ENCODE measurements at regions not wholly inside any gene's neighbourhood (a gene's known extent, or its start where the extent isn't known, plus 50 kb on each side); places are given as distances from the start of the nearest gene placed in this dataset.
A peak's percentile ranks its signal among the peaks of the same experiment; 100 is the strongest.

GRCh38 chr5:68817632-68818031 lies 276.2 kb upstream of the SLC30A5 start:
- H3K27ac Mint-ChIP-seq (ENCODE audit: unreplicated experiment) = peak overlapping the region; percentile 27
- H3K36me3 Mint-ChIP-seq (ENCODE audit: low read depth, unreplicated experiment) = no peaks in the 10 kb centered on the region

DNA sequence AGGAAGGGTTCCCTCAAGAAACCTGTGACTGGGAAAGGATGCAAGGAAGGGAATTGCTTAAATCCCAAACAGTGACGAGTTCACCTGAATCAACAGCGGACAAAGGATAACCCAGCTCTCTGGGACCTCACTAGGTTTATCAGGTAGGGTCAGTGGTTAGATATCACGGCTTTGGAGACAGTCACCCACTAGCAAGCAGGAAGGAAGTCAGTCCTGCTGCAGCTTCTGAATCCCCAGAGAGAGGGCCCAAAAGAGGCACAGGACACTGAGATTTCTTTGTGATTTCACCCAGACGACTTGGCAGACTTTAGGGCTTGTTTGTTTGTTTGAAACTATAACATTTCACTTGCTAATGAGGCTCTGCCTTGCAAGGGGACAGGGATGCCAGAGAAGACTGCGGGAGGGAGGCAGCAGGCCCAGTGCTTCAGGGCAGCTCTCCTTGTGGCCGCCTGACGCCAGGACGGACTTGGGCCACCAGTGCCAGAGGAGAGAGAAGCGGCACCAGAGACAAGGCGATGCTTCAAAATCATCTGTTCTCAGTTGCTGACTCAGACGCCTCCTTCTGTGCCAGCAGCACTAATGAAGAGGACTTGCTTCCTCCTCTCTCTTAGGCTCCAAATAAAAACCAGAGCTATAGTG lies 275.6 kb upstream of the SLC30A5 start:
- no peak for TF ChIP-seq CTCF (IDR thresholded peaks at IDR 0.05; ENCODE audit: unreplicated experiment)
- peaks cover 15% of the 10 kb centered on the region for H3K4me1 Mint-ChIP-seq (ENCODE audit: unreplicated experiment)
- H3K27me3 Mint-ChIP-seq (ENCODE audit: unreplicated experiment) = no peaks in the 10 kb centered on the region
- peak overlapping the region; percentile 27 for H3K27ac Mint-ChIP-seq (ENCODE audit: unreplicated experiment)
- no peaks in the 10 kb centered on the region for H3K9me3 Mint-ChIP-seq (ENCODE audit: unreplicated experiment)
- H3K36me3 Mint-ChIP-seq (ENCODE audit: low read depth, unreplicated experiment) = no peaks in the 10 kb centered on the region
- no peak overlapping the region for H3K4me3 Mint-ChIP-seq (ENCODE audit: unreplicated experiment)
- no peak for DNase-seq (ENCODE audit: low spot score)

More at GRCh38 chr5:68817632-68818031, 276.2 kb upstream of the SLC30A5 start:
- no peak for DNase-seq (ENCODE audit: low spot score)
- Mint-ChIP-seq H3K9me3 (ENCODE audit: unreplicated experiment) (no peaks in the 10 kb centered on the region), H3K4me1 (ENCODE audit: unreplicated experiment) (peaks cover 15% of the 10 kb centered on the region), H3K4me3 (ENCODE audit: unreplicated experiment) (no peak overlapping the region), H3K27me3 (ENCODE audit: unreplicated experiment) (no peaks in the 10 kb centered on the region)
- no peak for TF ChIP-seq CTCF (IDR thresholded peaks at IDR 0.05; ENCODE audit: unreplicated experiment)

DNA sequence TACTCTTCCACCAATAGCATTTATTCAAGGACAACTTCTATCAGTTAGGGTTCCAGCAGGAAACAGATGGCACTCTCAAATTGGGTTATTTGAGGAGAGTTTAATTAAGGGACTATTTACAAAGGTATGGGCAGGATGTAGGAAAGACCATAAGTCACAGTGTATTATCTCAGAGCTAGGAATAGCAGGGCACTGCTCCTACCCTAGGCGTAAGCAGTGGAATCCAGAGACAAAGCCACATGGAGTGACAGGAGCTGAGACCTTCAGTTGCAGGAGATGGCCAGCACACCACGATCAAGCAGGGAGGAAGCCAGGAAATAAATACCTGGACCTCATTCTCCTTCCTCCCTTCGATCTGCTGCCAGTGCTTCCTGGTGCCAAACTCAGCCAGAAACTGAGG lies 274.9 kb upstream of the SLC30A5 start:
- Mint-ChIP-seq H3K36me3 (ENCODE audit: low read depth, unreplicated experiment) (no peaks in the 10 kb centered on the region), H3K4me1 (ENCODE audit: unreplicated experiment) (peaks cover 15% of the 10 kb centered on the region), H3K9me3 (ENCODE audit: unreplicated experiment) (no peaks in the 10 kb centered on the region), H3K27me3 (ENCODE audit: unreplicated experiment) (no peaks in the 10 kb centered on the region), H3K4me3 (ENCODE audit: unreplicated experiment) (no peak overlapping the region), H3K27ac (ENCODE audit: unreplicated experiment) (no peak overlapping the region)
- DNase-seq (ENCODE audit: low spot score) = no peak
- TF ChIP-seq CTCF (IDR thresholded peaks at IDR 0.05; ENCODE audit: unreplicated experiment) = no peak

- H3K4me3 Mint-ChIP-seq (ENCODE audit: unreplicated experiment) = no peak overlapping the region
- H3K36me3 Mint-ChIP-seq (ENCODE audit: low read depth, unreplicated experiment) = no peaks in the 10 kb centered on the region
- no peak overlapping the region for H3K27ac Mint-ChIP-seq (ENCODE audit: unreplicated experiment)
- H3K4me1 Mint-ChIP-seq (ENCODE audit: unreplicated experiment) = peaks cover 15% of the 10 kb centered on the region
- no peak for DNase-seq (ENCODE audit: low spot score)
- no peak for TF ChIP-seq CTCF (IDR thresholded peaks at IDR 0.05; ENCODE audit: unreplicated experiment)
- no peaks in the 10 kb centered on the region for H3K27me3 Mint-ChIP-seq (ENCODE audit: unreplicated experiment)
- no peaks in the 10 kb centered on the region for H3K9me3 Mint-ChIP-seq (ENCODE audit: unreplicated experiment)
These were observed 272.8 kb upstream of the SLC30A5 start for GRCh38 chr5:68821056-68821455.

GRCh38 chr5:68822796-68823195 lies 271.0 kb upstream of the SLC30A5 start:
- Mint-ChIP-seq H3K9me3 (ENCODE audit: unreplicated experiment) (no peaks in the 10 kb centered on the region), H3K4me1 (ENCODE audit: unreplicated experiment) (peaks cover 13% of the 10 kb centered on the region), H3K27ac (ENCODE audit: unreplicated experiment) (no peak overlapping the region), H3K36me3 (ENCODE audit: low read depth, unreplicated experiment) (no peaks in the 10 kb centered on the region), H3K4me3 (ENCODE audit: unreplicated experiment) (no peak overlapping the region), H3K27me3 (ENCODE audit: unreplicated experiment) (no peaks in the 10 kb centered on the region)
- TF ChIP-seq CTCF (IDR thresholded peaks at IDR 0.05; ENCODE audit: unreplicated experiment) = no peak
- DNase-seq (ENCODE audit: low spot score) = no peak
